ENCODE measurements at regions not wholly inside any gene's neighbourhood (a gene's known extent, or its start where the extent isn't known, plus 50 kb on each side); places are given as distances from the start of the nearest gene placed in this dataset.

DNA sequence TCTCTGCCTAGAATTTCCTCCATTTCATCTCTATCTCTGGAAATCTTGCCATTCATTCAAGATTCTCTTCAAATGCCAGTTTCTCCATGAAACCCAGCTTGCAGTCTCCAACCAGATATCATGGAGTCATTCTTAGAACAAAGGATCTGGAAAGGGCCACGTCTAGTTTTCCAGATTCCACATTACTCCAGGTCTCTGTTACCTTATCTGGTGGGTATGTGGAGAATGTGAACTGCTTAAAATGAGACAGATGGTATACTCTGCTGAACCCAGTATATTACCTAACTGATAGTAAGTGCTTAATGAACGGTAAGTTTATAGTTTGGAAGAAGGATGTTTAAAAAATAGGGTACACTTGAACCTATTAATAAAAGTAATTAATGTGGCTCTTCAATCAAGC lies 52.3 kb upstream of the ZSWIM6 start:
- DNase-seq, result no peak
- H3K4me3 ChIP-seq, result no peak overlapping the region
- TF ChIP-seq, protein P1, sequence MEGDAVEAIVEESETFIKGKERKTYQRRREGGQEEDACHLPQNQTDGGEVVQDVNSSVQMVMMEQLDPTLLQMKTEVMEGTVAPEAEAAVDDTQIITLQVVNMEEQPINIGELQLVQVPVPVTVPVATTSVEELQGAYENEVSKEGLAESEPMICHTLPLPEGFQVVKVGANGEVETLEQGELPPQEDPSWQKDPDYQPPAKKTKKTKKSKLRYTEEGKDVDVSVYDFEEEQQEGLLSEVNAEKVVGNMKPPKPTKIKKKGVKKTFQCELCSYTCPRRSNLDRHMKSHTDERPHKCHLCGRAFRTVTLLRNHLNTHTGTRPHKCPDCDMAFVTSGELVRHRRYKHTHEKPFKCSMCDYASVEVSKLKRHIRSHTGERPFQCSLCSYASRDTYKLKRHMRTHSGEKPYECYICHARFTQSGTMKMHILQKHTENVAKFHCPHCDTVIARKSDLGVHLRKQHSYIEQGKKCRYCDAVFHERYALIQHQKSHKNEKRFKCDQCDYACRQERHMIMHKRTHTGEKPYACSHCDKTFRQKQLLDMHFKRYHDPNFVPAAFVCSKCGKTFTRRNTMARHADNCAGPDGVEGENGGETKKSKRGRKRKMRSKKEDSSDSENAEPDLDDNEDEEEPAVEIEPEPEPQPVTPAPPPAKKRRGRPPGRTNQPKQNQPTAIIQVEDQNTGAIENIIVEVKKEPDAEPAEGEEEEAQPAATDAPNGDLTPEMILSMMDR (IDR thresholded peaks at IDR 0.05), result no peak
- no peaks in the 10 kb centered on the region for H3K36me3 ChIP-seq (ENCODE audit: low read depth)
- intact Hi-C loops (cut with DNase I, micrococcal nuclease), result no loop called here
- H3K9me3 ChIP-seq, result no peaks in the 10 kb centered on the region
- peaks cover 2% of the 10 kb centered on the region for H3K4me1 ChIP-seq (ENCODE audit: low read depth)
- no peak for ATAC-seq

DNA sequence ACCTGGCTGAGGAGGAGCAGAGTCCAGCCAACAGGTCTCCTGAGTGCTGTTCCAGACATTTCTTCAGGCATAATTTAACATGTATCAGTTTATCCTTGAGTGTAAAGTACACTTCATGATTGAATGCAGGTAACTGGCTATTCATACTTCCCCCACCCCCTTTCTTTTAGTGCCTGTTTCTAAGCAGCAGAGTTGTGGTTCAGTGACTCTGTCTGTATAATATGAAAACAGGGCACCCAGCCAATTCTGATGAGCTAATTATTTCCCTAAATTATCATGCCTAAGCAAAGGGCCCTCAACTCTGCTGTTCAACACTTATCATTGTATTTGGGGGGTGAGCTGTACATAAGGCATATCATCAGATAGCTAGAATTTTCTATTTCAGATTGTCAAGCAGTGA lies 51.9 kb upstream of the ZSWIM6 start:
- intact Hi-C loops (cut with DNase I, micrococcal nuclease), result no loop called here
- Histone ChIP-seq H3K9me3 (no peaks in the 10 kb centered on the region), H3K36me3 (ENCODE audit: low read depth) (no peaks in the 10 kb centered on the region), H3K4me1 (ENCODE audit: low read depth) (peaks cover 2% of the 10 kb centered on the region), H3K4me3 (no peak overlapping the region)
- TF ChIP-seq, protein P1 (IDR thresholded peaks at IDR 0.05), result no peak
- peak in 1 of 3 donors; percentile 61 for DNase-seq
- peak; percentile 78 for ATAC-seq

DNA sequence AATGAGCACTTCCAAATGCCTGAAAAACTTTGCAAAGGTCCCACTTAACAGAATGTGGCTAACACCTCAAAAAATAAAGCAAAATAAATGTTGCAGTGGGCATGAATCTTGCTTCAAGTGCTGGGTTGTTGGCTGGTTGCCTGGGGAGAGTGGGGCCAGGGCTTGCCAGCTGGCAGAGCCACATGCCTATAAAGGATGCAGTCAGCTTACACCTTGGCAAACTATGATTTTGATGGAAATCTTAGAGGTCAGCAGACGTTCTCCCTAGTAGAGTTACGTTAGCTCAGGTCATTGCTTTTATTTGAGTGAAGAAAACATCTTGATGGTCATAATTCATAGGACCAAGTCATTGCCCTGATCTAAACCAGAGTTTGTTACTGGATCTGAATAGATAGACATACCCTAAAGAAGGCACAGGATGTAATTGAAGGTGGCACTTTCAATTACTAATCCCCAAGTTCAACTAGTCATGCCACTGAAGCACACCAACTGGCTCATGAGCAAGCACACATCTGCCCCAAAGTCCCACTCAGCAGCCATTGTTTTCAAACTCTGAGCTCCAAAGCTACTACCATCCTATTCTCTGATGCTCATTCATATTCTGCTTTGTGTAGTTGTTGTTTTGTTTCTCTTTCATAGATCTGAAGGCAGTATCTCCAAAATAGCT lies 51.2 kb upstream of the ZSWIM6 start:
- intact Hi-C loops (cut with DNase I, micrococcal nuclease), result no loop called here
- TF ChIP-seq, protein P1 (IDR thresholded peaks at IDR 0.05), result no peak
- no peak overlapping the region for H3K4me3 ChIP-seq
- peaks cover 2% of the 10 kb centered on the region for H3K4me1 ChIP-seq (ENCODE audit: low read depth)
- ATAC-seq (peak; percentile 34), DNase-seq (peak in 1 of 3 donors; percentile 55)
- H3K9me3 ChIP-seq, result no peaks in the 10 kb centered on the region
- H3K36me3 ChIP-seq (ENCODE audit: low read depth), result no peaks in the 10 kb centered on the region

DNA sequence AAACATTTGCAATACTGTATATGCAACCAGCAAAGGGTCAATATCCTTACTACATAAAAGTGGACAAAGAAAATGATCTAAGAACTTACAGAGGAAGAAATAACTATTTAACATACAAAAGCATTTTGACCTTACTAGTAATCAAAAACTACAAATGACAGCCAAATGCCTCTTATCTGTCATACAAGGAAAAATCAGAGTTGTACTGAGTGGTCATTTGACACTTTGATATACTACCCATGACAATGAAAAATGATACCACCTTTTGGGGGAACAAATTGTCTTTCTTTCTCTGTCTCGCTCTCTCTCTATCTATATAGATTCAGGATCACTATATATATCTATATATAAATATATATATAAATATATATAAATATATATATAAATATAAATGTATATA lies 50.4 kb upstream of the ZSWIM6 start:
- ATAC-seq (no peak), DNase-seq (no peak)
- Histone ChIP-seq H3K36me3 (ENCODE audit: low read depth) (no peaks in the 10 kb centered on the region), H3K9me3 (no peaks in the 10 kb centered on the region), H3K4me1 (ENCODE audit: low read depth) (peaks cover 2% of the 10 kb centered on the region), H3K4me3 (no peak overlapping the region)
- intact Hi-C loops (cut with DNase I, micrococcal nuclease), result no loop called here
- TF ChIP-seq, protein P1 (IDR thresholded peaks at IDR 0.05), result no peak
